HG03469 (cell line): ENCODE measurements at regions not wholly inside any gene's neighbourhood (a gene's known extent, or its start where the extent isn't known, plus 50 kb on each side); places are given as distances from the start of the nearest gene placed in this dataset.

Experiments
- ATAC-seq: cut with Tn5 transposase; IDR thresholded peaks from one replicate; pipeline ENCODE4 v1.9.1; 2021; ENCODE audit warnings: mild to moderate bottlenecking, moderate library complexity, moderate number of reproducible peaks; ENCODE audit not compliant: unreplicated experiment

- ATAC-seq: no peak
Measured at GRCh38 chr12:41936333-41936732, 208.3 kb downstream of the GXYLT1 start.

GRCh38 chr12:41935911-41936310, 208.8 kb downstream of the GXYLT1 start:
- ATAC-seq: no peak

GRCh38 chr12:41932470-41932991, 212.1 kb downstream of the GXYLT1 start:
- ATAC-seq: no peak

GRCh38 chr12:41930866-41931437, 213.7 kb downstream of the GXYLT1 start:
- ATAC-seq: no peak

- ATAC-seq: no peak
Measured at GRCh38 chr12:41924111-41924510, 220.6 kb downstream of the GXYLT1 start.

GRCh38 chr12:41923351-41923750, 221.3 kb downstream of the GXYLT1 start:
- ATAC-seq: no peak

- ATAC-seq: no peak
Measured at GRCh38 chr12:41920355-41920754, 224.3 kb downstream of the GXYLT1 start.

- no peak for ATAC-seq
Measured at GRCh38 chr12:41919526-41920261, 225.0 kb downstream of the GXYLT1 start.

- no peak for ATAC-seq
Measured at GRCh38 chr12:41919048-41919447, 225.6 kb downstream of the GXYLT1 start.

GRCh38 chr12:41917938-41918341, 226.7 kb downstream of the GXYLT1 start:
- no peak for ATAC-seq

- no peak for ATAC-seq
Measured at GRCh38 chr12:41917181-41917580, 227.5 kb downstream of the GXYLT1 start.

GRCh38 chr12:41910578-41911320, 233.9 kb downstream of the GXYLT1 start:
- no peak for ATAC-seq

- no peak for ATAC-seq
Measured at GRCh38 chr12:41908206-41908605, 236.5 kb downstream of the GXYLT1 start.

- ATAC-seq: no peak
Measured at GRCh38 chr12:41907550-41907949, 237.1 kb downstream of the GXYLT1 start.

- ATAC-seq: no peak
Measured at GRCh38 chr12:41907021-41907420, 237.7 kb downstream of the GXYLT1 start.

- ATAC-seq: no peak
Measured at GRCh38 chr12:41905759-41906297, 238.8 kb downstream of the GXYLT1 start.

- ATAC-seq: no peak
Measured at GRCh38 chr12:41905073-41905758, 239.5 kb downstream of the GXYLT1 start.

GRCh38 chr12:41904041-41904440, 240.6 kb downstream of the GXYLT1 start:
- no peak for ATAC-seq

- ATAC-seq: no peak
Measured at GRCh38 chr12:41903014-41903708, 241.5 kb downstream of the GXYLT1 start.

- ATAC-seq: no peak
Measured at GRCh38 chr12:41899577-41899976, 245.1 kb downstream of the GXYLT1 start.
